ENCODE measurements at regions not wholly inside any gene's neighbourhood (a gene's known extent, or its start where the extent isn't known, plus 50 kb on each side); places are given as distances from the start of the nearest gene placed in this dataset.

DNA sequence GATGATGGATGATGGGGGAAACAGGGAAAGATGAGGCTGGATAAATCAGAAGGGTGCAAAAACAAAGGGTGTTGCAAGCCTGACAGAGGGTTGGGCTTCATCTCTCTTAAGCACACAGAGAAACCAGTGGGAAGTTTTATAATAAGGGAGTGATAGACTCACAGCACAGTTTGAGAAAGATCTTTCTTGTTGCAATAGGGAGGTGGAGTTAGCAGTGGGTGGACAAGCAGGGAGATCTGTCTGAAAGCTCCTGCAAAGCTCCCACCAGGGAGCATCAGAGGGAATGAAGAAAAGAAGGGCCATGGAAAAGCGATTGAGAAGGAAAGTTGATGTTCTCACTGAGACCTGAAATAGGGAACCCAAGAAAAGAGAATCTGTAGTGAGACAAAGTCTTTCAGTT lies 64.9 kb downstream of the BOD1L2 start:
- no peak for TF ChIP-seq POLR2A (IDR thresholded peaks at IDR 0.05)
- TF ChIP-seq, protein P1, sequence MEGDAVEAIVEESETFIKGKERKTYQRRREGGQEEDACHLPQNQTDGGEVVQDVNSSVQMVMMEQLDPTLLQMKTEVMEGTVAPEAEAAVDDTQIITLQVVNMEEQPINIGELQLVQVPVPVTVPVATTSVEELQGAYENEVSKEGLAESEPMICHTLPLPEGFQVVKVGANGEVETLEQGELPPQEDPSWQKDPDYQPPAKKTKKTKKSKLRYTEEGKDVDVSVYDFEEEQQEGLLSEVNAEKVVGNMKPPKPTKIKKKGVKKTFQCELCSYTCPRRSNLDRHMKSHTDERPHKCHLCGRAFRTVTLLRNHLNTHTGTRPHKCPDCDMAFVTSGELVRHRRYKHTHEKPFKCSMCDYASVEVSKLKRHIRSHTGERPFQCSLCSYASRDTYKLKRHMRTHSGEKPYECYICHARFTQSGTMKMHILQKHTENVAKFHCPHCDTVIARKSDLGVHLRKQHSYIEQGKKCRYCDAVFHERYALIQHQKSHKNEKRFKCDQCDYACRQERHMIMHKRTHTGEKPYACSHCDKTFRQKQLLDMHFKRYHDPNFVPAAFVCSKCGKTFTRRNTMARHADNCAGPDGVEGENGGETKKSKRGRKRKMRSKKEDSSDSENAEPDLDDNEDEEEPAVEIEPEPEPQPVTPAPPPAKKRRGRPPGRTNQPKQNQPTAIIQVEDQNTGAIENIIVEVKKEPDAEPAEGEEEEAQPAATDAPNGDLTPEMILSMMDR (IDR thresholded peaks at IDR 0.05) = no peak
